ENCODE measurements at regions not wholly inside any gene's neighbourhood (a gene's known extent, or its start where the extent isn't known, plus 50 kb on each side); places are given as distances from the start of the nearest gene placed in this dataset.

DNA sequence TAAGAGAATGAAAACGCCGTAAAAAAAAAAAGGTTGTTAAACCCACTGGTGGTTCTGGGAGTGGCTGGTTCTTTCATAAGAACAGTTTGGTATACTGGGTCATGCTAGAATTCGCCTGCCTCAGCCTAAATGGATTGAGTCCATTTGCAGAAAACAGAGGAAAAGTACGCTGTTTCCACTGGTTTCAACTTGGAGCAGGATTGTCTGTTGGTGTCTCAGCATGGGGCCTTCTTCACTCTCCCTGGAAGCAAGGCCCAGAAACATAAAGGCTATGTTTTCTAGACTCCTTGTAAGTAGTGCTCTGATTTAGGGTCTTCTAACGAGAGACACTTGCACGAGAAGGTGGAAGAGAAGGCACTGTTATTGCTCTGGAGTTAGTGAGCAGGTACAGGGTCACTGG is 116.9 kb upstream of the MTAP start:
- H3K4me3 ChIP-seq (ENCODE audit: low read depth, low read length): no peak overlapping the region
- ChIA-PET POLR2A (no interaction called here), CTCF (no interaction called here)
- TF ChIP-seq, protein P1, sequence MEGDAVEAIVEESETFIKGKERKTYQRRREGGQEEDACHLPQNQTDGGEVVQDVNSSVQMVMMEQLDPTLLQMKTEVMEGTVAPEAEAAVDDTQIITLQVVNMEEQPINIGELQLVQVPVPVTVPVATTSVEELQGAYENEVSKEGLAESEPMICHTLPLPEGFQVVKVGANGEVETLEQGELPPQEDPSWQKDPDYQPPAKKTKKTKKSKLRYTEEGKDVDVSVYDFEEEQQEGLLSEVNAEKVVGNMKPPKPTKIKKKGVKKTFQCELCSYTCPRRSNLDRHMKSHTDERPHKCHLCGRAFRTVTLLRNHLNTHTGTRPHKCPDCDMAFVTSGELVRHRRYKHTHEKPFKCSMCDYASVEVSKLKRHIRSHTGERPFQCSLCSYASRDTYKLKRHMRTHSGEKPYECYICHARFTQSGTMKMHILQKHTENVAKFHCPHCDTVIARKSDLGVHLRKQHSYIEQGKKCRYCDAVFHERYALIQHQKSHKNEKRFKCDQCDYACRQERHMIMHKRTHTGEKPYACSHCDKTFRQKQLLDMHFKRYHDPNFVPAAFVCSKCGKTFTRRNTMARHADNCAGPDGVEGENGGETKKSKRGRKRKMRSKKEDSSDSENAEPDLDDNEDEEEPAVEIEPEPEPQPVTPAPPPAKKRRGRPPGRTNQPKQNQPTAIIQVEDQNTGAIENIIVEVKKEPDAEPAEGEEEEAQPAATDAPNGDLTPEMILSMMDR (IDR thresholded peaks at IDR 0.05; ENCODE audit: insufficient read depth, low read length, missing control alignments): no peak
- no peak for DNase-seq (ENCODE audit: low read depth, low spot score)

DNA sequence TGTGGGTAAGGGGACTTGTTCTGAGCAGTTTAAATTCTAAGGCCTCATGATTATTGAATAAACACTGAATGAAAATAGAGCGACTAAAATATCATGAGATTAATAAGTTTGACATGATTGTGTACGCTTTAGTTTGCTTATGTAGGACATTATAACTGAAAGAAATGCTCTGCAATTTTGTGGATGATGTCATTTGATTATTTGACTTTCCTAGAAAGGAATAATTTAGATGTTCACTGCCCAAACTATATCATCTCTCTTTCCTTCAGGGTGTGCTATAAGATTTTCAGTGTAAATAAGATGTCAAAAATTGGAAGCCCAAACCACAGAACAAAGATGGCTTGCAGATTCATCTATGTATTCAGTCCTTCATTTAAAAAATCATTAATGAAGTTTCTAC is 115.7 kb upstream of the MTAP start:
- TF ChIP-seq, protein P1 (IDR thresholded peaks at IDR 0.05; ENCODE audit: insufficient read depth, low read length, missing control alignments): no peak
- H3K4me3 ChIP-seq (ENCODE audit: low read depth, low read length): no peak overlapping the region
- no peak for DNase-seq (ENCODE audit: low read depth, low spot score)
- CTCF ChIA-PET: no interaction called here
- POLR2A ChIA-PET: no interaction called here

DNA sequence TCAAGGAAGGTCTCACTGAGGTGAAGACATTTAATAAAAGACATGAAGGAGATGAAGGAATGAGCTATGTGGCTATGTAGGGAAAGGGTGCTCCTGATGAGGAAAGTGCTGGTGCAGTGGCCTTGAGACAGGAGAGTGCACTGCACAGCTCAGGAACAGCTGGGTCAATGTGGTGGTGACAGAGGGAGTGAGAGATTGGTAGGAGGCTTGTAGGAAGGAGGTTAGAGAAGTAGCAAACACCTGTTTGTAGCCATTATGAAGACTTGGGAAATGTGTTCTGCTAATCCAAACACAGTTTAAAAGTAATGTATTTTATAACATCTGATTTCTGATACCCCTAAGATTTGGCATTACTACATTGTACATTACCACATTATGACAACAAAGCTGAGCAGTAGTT is 115.1 kb upstream of the MTAP start:
- ChIA-PET POLR2A (no interaction called here), CTCF (interaction anchor here (1.6 to 3.1 kb wide), 3 partner anchors 19 to 101 kb away, joined by 6 to 11 read pairs (median 9); no protein-coding TSS in a partner anchor)
- no peak for DNase-seq (ENCODE audit: low read depth, low spot score)
- TF ChIP-seq, protein P1 (IDR thresholded peaks at IDR 0.05; ENCODE audit: insufficient read depth, low read length, missing control alignments): no peak
- no peak overlapping the region for H3K4me3 ChIP-seq (ENCODE audit: low read depth, low read length)

DNA sequence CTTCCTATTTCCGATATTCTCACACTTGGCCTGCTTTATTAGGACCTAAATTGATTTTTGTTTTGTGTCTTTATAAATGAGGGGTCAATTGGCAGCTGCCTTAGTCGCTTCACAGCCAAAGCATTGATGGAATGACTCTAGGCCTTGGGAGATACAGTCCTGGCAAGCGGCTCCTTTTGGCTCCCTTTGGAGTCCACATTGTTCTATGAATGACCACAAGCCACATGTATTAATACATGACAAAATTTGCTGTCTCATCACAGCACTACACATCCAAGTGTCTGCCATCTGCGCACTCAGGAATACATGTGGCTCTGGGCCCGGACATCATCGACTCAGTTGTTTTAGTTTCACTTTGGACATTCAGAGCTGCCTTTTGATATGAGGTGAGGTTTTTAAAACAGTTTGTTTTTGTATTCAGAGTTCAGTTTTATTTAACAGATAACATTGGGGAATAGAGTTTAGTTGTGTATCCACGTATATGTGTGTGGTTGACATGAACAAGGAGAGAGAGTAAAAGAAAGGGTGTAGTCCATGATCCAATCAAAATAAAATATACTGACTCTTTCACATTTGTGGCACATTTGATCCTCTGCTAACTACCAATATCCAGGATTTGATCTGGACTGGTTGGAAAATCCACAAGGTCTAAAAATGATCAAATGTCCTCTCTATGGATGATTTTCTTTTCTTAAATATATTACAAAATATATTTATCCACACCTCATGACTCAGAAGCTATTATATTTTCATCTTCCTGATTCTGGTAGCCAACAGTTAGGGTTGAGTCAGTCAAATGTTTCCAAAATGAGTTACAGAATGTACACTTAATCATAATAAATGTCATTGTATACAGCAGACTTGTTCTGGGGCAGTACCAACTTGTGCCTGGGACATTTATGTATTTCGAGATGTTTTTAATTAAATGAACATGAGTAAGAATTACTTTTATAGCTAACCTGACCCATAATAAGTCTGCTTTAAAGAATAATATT is 114.0 kb upstream of the MTAP start:
- H3K4me3 ChIP-seq (ENCODE audit: low read depth, low read length): peak overlapping the region; percentile 26
- CTCF ChIA-PET: interaction anchor here (0.7 to 3.1 kb wide), 8 partner anchors 12 to 254 kb away, joined by 3 to 11 read pairs (median 6); no protein-coding TSS in a partner anchor
- peak; percentile 36 for DNase-seq (ENCODE audit: low read depth, low spot score)
- TF ChIP-seq, protein P1 (IDR thresholded peaks at IDR 0.05; ENCODE audit: insufficient read depth, low read length, missing control alignments): no peak
- POLR2A ChIA-PET: interaction anchor here (0.6 to 1.6 kb wide), 3 partner anchors 20 to 63 kb away, joined by 3 to 4 read pairs (median 4); no protein-coding TSS in a partner anchor

DNA sequence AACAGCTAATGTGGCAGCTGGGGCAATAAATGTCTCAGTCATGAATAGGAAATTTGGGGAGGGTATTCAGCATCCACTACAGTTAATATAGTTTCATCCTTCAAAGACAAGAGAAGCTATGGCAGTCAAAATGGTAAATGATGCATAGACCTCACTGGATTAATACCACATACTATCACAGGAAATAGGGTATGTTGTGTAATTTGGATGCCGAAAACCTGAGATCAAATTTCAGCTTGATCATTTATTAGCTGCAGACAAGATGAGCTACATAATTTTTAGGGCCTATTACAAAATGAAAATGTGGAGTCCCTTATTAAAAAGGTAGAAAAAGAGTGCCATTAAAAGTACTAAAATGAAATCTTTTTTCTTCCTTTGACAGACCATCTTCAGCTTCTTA is 112.6 kb upstream of the MTAP start:
- no peak overlapping the region for H3K4me3 ChIP-seq (ENCODE audit: low read depth, low read length)
- ChIA-PET CTCF (interaction anchor here (1.0 to 3.1 kb wide), 7 partner anchors 10 to 224 kb away, joined by 5 to 11 read pairs (median 7); no protein-coding TSS in a partner anchor), POLR2A (interaction anchor here (0.7 to 1.6 kb wide), 3 partner anchors 17 to 99 kb away, joined by 3 to 4 read pairs (median 3); no protein-coding TSS in a partner anchor)
- TF ChIP-seq, protein P1 (IDR thresholded peaks at IDR 0.05; ENCODE audit: insufficient read depth, low read length, missing control alignments): no peak
- no peak for DNase-seq (ENCODE audit: low read depth, low spot score)

DNA sequence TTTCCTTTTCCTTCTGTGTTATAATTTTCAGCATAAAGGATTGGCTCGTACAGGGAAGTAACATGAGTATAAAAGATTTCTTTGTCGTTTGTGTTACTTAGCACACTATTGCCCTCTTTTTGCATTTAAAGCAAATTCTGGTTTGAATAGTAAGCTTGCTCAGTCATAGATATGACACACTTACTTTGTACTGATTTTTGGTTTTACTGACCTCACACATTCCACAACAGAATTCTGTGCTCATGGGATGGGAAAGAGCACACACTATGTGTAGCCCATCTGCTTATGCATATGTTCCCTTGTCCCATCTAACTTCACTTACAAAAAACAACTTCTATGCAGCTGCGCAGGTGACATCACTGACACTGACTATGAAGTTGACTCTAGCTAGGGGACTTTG is 111.9 kb upstream of the MTAP start:
- ChIA-PET POLR2A (interaction anchor here (1.2 kb wide), 1 partner anchor 16 kb away, joined by 4 read pairs; no protein-coding TSS in a partner anchor), CTCF (interaction anchor here (1.8 to 3.1 kb wide), 5 partner anchors 10 to 100 kb away, joined by 5 to 11 read pairs (median 9); no protein-coding TSS in a partner anchor)
- H3K4me3 ChIP-seq (ENCODE audit: low read depth, low read length): no peak overlapping the region
- DNase-seq (ENCODE audit: low read depth, low spot score): no peak
- TF ChIP-seq, protein P1 (IDR thresholded peaks at IDR 0.05; ENCODE audit: insufficient read depth, low read length, missing control alignments): no peak

Data from AG04449 (cell line).